ENCODE measurements at regions not wholly inside any gene's neighbourhood (a gene's known extent, or its start where the extent isn't known, plus 50 kb on each side); places are given as distances from the start of the nearest gene placed in this dataset.
"Not testable (repeated sequence)": the region's sequence is repeated elsewhere in the genome, so short reads cannot be mapped to it uniquely, and the experiment has no call there.

DNA sequence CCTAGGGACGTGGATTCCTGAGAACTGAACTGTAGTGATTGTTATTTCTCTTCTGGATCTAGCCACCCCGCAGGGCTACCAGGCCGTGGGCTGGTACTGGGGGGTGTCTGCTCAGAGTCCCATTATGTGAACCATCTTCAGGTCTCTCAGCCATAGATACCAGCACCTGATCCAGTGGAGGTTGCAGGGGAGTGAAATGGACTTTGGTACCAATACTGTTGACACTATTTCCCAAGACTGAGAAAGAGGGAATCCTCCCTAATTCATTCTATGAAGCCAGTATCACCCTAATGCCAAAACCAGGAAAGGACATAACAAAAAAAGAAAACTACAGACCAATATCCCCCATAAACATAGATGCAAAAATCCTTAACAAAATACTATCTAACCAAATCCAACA is 237.0 kb upstream of the AGTR1 start:
- no peak for DNase-seq (ENCODE audit: low read depth in 2 of 2)

DNA sequence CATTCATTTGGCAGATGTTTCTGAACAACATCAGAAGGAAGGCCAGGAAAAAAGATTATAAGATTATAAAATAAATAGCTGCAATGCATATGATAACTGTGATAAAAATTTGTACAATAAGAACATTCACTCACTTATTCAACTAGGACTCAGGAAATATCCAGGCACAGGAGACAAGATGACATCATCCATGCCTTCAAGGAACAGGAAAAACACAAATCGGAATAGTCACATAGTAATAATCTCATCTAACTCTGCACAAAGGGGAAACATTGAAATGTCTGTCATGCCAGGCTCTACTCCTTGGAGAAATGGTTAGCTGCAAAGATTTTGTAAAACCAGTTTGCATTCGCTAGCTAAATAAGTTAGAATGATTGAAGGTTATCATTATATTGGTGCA is 233.5 kb upstream of the AGTR1 start:
- DNase-seq (ENCODE audit: low read depth in 2 of 2), result peak in 1 of 2 donors; percentile 49

DNA sequence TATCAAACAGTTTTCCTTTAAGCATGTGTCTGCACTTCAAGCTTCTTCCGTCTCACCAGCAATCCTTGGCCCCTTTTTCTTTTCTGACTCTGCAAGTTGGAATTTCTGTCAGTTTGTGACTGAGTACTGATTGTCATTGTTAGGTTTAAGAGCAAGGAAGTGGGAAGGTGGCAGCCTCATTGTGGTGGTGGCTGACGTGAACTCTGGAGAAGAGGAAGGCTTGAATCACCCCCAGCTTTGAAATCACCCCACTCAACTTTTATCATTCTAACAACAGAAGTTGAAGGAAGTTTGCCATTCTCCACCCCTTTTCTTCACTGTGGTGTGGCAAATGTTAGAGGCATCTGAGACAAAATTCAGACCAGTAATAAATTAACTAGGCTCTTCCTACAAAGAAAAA is 231.6 kb upstream of the AGTR1 start:
- DNase-seq (ENCODE audit: low read depth in 2 of 2), result peak in 1 of 2 donors; percentile 20

DNA sequence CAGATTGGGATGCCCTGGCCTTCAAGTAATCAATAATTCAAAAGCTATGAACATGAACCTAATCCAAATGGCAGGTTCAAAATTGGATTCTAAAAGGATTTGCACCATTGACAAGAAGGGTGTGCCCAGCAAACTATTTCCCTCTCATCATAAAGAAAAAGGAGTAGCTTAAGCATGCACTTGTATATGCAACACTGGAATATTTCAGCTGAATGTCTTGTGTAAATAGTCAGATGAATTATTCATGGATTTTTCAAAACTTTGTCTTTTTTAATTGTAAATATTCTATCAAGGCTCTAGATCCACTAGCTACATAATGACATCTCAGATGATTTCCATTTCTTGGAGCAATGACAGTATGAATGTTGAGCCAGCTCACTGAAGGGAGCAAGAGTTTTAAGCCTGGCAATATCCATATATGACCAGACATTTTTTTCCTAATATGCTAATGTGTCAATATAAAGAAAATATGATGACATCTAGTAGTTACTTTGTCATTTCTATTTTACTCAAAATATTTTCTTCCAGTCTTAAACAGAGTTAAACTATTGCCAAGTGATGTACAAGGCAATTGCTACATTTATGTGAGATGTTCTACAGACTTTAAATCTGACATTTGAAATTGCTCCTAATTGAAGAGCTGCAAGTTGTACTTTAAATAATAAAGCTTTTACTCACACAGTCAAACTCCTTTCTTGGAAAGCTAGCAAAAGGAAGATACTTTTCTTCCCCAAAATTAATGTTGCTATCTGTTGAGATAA is 230.5 kb upstream of the AGTR1 start:
- no peak for DNase-seq (ENCODE audit: low read depth in 2 of 2)

DNA sequence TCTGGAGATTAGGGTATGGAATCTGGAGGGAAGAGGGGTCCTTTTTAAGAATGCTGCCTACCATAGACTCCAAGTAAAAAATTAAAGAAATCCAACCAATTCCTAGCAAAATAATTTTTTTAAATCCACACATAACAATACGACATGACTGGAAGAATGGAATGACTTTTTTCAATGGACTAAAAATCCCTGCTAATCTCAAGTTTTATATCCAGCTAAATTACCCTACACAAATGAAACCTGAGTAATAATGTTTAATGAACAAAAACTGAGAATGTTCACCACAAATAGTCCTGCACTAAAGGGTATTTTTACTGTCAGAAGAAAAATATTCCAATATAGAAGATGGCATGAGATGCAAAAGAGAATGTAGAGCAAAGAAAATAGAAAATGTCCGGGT is 220.3 kb upstream of the AGTR1 start:
- DNase-seq (ENCODE audit: low read depth in 2 of 2), result no peak

DNA sequence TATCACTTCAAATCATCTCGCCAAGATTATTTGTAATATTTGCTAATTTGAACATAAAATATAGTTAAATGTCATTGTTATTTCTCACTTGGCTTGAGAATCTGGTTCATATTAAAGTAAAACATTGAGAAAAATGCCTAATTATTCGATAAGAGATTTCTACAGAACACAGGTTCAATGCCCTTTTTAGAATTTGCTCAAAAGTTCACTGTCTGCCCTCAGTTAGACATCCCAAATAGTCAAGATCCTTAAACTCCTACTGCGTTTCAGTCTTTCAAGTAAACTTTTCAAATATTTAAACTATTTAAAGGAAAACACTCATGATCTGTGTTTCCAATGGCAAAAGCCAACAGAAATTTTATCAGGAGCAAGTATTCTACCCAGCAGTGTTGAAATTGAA is 204.1 kb upstream of the AGTR1 start:
- DNase-seq (ENCODE audit: low read depth in 2 of 2), result no peak

DNA sequence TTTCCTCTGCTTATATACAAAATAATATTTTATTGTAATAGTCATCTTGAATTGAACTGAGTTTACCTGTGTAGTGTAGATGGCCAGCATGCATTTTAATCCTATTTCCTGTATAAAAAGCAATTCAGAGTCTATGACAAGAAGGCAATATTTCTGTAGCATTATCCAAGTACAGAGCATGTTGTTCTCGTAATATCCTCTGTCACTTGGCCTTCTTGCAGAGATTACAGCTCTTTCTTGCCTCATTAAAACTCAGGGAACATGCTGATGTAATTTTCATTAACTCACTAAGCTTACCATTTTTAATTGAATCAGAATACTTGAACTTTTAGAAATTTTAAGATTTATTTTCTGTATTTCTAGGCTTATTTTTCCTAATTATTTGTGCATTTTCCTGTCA is 203.3 kb upstream of the AGTR1 start:
- DNase-seq (ENCODE audit: low read depth in 2 of 2), result no peak

DNA sequence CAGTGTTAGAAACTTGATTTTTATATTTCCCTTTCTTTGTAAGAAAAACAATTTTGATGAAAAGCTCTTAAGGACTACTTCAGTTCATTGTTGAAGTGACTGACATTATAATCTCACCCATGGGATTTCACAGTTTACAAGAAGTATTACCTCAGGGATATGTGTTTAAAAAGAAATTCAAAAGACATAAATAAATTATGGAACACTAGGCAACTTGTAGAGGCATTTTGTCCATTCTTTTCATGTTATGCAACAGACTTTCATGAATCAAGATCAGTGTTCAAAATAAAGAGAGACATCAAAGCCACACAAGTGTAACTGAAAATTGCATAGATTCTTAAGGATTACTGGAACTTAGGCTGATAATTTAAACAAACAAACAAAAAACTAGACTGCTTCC is 196.8 kb upstream of the AGTR1 start:
- DNase-seq (ENCODE audit: low read depth in 2 of 2), result no peak

DNA sequence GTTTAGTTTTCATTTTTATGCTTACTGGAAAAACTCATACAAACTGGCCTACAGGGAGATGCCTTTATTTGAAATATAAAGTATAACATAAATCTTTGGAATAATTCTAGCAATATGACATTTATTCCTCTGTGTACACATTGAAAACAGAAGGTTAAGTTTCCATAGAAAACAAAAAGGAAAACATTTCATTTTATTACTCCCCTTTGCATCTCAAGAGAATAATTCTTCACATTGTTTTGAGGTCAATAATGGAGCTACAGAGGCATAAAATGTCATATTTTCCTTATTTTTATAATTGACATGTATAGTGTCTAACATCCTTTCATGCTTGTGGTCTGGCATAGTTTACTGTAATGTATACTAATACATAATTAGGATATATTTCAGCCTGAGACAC is 187.6 kb upstream of the AGTR1 start:
- no peak for DNase-seq (ENCODE audit: low read depth in 2 of 2)

DNA sequence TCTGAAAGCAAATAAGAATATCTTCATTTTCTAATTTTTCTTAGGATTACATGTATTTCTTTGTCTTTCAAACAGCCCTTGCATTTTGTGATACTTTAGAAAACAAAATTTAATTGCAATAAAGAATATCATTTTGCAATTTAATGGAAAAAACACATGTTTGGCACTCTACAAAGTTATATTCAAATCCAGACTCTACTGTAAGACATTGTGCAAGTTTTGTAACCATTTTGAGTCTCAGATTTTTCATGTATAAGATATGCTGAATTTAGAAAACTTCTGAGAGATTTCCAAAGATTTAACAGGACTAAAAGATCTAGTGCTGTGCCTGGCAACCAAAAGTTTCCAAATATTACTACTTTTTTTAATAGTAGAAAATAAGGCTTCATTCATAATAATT is 187.1 kb upstream of the AGTR1 start:
- no peak for DNase-seq (ENCODE audit: low read depth in 2 of 2)

DNA sequence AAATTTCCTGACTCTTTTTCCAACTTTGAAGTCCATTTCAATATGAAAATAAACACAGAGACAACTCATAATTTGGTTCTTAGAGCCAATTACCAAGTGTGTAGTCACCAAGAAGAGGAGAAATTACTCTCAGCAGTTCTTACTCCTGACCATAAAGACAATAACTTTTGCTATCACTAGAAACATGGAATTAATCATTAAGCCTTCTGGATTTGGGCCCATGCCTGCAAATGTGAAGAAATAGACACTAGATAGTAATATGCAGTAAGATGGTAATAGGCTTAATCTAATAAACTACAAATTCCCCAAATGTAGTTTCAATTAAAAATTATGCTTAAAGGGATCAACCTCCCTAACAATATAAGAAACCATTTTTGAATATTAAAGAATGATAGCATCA is 185.1 kb upstream of the AGTR1 start:
- no peak for DNase-seq (ENCODE audit: low read depth in 2 of 2)

DNA sequence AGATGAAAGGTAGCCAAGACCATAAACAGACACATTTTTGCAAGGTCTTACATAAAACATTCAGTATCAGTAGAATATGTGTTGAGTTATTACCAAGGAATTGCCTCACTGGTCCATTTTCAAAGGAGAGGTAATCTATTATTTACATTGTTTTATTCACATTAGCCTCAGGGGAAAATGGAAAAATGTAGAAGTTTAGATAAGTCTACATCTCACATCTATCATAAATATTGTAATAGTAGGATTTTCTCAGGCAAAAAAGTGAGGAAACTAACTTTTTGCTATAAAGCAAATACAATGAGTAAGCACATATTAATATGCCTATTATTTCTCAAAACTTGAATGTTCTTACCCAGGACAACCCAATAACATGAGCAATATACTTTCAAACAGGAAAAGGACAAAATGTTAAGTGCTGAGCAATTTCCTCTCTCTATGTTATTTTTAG is 184.6 kb upstream of the AGTR1 start:
- DNase-seq (ENCODE audit: low read depth in 2 of 2), result peak in 1 of 2 donors; percentile 51

DNA sequence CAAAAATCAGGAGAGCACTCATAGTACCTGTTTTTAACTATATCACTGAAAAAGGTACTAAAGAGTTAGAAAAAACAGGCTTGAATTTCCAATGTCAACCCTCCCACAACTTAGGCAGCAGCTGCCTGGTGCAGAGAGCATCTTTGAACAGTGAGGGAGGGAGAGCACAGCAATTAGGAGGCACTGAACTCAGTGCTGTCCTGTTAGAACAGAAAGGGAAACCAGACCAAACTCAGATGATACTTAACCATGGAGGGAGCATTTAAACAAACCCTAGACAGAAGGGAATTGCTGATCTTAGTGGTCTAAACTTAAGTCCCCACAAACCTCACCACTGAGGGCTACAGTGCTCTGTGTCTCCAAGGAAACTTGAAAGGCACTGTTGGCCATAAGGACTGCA is 179.2 kb upstream of the AGTR1 start:
- DNase-seq (ENCODE audit: low read depth in 2 of 2), result no peak

DNA sequence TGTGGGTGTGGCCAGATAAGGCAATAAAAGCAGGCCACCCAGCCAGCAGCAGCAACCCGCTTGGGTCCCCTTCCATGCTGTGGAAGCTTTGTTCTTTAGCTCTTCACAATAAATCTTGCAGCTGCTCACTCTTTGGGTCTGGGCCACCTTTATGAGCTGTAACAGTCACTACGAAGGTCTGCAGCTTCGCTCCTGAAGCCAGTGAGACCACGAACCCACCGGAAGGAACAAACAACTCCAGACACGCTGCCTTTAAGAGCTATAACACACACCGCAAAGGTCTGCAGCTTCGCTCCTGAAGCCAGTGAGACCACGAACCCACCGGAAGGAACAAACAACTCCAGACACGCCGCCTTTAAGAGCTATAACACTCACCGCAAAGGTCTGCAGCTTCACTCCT is 172.1 kb upstream of the AGTR1 start:
- DNase-seq (ENCODE audit: low read depth in 2 of 2), result not testable (repeated sequence)

DNA sequence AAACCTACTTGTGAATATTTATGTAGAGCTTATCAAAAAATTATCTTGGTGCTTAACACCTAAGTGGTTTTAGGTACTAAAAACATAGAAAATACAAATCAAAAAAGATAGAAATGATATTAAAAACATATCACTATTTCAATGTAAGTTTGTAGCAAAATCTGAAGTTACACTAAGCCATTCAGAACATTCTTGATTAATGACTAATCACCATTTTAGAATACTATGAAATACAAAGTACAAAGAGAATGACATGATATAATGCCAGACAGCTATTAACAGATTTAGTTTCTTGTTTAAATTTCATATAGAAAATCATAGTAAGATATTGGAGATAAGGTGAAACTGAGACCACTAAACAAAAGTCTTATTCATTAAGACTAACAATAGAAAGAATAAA is 169.7 kb upstream of the AGTR1 start:
- no peak for DNase-seq (ENCODE audit: low read depth in 2 of 2)

DNA sequence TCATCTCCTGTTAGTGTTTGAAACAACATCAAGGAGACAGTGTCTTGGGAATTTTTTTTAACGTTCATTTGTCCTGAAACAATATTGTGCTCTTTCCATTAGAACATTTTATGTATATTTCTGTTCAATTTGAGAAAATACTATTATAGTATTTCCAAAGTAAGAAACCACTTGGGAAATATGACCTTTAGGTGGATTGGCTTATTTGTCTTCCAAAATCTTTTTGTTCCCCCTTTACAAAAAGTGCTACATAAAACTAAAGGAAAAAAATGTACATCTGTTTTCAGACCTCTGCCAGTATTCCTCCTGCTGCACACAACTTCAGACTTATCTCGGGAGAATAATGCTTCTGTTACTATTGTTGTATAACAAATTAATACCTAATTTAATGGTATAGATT is 165.9 kb upstream of the AGTR1 start:
- no peak for DNase-seq (ENCODE audit: low read depth in 2 of 2)

DNA sequence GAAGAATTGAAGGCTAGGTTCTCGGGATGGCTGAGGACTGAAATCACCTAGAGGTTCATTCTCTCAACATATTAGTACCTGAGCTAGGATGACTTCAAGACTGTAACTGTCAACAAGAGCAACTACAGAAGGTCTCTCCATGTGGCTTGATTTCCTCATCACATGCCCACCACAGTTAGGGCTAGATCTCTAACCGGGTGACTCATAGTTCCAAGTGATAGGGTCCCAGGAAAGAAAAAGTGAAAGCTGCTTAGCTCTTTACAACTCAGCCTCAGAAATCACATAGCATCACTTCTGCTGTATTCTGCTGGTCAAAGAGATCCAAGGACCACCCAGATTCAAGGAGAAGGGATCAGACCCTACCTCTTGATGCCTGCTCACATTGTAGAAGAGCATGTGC is 165.4 kb upstream of the AGTR1 start:
- no peak for DNase-seq (ENCODE audit: low read depth in 2 of 2)

DNA sequence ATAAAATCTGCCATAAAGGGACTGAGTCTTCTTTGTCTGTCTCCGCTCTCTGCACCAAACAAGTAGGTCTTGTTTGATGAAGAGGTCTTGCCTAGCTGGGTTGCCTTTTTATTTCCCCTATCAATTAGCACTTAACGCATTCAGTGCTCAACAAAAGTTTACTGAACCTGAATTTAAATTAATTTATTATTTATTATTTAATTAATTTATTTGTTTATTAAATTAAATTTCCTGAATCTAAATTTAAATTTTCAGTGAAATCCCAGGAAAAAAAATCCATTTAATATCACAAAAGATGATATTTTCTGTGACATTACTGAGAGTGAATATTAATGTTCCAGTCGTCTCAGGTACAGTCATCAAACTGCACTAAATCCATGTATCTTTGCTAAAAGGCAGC is 164.9 kb upstream of the AGTR1 start:
- DNase-seq (ENCODE audit: low read depth in 2 of 2), result no peak

DNA sequence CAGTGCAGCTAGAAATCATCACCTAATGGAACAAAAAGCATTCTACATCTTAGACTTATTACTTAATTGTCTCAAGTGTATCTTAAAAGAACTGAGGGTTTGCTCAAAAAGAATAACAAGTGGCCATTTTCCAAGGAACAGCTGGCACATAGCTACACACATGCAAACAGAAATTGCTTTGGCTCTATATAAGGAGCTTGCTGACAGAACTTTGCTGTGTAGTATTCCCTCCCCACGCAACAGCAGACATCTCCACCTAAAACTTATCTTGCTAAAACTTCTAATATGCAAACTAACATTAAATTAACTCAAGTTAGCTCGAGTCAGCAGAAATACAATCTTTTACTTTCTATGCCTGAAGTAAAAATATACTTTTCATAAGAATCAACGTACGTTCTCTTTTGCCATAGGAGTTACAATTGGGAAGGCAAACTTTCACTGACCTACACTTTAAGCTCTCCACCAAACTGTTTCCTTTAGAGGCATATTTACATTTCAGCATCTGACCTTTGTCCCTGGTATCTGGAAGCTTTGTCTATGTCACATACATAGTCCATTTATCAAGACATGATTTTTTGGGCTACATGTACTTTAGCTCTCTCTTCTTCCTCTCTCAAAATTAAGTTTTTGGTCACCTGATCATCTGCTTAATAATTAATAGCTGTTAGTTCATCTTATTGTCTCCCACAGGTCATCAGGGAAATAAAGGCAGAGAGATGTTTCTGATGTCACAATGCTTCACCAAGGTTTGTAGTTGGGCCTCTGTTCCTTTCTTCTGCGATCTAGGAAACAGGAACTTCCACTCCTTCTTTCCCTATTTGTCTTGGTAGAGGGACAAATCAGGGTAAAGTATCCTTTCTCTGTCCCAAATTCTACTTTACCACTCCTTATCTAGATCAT is 163.4 kb upstream of the AGTR1 start:
- no peak for DNase-seq (ENCODE audit: low read depth in 2 of 2)

DNA sequence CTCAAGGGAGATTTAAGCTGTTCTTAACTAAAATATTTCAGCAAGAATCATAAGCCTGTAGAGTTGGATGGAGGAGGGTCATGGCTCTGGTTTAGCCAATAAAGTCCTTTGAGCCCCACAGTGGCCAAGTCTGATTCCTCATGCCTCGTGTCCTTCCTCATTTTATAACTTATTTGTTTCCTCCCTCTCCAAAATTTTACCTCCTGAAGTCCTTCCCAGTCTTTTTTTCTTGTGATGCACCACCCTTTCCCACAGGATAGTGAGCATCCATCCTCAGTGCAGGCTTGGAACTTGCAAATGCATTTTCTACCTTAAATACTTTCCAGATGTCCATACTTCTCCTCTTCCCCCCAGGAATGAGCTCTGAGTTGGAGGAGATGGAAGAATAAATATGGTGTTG is 162.7 kb upstream of the AGTR1 start:
- DNase-seq (ENCODE audit: low read depth in 2 of 2), result no peak

DNA sequence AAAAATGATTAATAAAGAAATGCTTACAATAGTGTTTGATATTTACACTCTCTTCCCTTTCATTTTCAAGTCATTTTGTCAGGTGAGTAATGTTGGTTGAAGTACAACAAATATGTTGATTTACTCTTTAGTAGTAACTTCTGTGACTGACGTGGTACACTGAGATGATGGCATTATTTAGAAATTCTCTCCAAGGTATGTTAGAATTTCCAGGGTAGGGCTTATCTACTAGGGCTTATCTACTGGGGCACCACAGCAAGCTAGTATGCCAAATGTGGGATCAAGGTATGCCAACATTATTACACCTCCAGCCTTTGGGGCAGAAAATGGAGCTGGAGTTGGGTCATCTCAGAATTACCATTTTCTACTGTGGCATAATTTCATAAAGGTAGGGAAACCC is 157.4 kb upstream of the AGTR1 start:
- no peak for DNase-seq (ENCODE audit: low read depth in 2 of 2)

DNA sequence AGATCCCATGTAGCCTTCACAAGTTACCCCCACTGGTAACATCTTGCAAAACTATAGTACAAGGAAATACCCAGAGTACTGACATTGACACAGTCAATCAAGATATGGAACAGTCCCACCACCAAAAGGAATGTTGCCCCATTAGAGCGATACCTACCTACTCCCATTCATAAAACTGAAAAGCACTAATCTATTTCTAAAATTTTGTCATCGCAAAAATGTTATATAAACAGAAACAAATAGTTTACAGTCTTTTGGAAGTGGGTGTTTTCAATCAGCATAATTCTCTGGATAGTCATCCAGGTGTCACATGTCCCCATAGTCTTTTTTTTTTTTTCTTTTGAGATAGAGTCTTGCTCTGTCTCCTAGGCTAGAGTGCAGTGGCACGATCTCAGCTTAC is 156.9 kb upstream of the AGTR1 start:
- no peak for DNase-seq (ENCODE audit: low read depth in 2 of 2)

DNA sequence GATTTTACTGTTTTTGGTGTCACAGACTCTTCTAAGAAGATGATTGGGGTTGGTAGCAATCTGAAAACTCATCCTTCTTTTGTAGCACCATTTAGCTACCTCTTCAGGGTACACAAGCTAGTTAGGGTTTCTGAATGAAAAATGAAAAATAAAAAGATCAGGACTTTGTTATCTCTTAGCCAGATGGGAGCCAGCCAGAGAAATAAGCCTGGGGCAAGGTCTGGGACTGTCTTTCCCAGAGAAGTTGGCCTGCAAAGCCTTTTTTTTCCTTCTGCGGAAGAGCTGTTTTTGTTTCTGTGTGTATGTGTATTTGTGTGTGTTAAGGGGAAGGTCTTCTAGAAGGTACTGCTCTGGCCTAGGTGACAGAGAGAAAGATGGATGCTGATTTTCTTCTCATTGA is 150.7 kb upstream of the AGTR1 start:
- DNase-seq (ENCODE audit: low read depth in 2 of 2), result no peak

All from dermis microvascular lymphatic vessel endothelial cell (primary cell).